Renal cortical epithelial cell (primary cell): ENCODE measurements at regions not wholly inside any gene's neighbourhood (a gene's known extent, or its start where the extent isn't known, plus 50 kb on each side); places are given as distances from the start of the nearest gene placed in this dataset.
A peak's percentile ranks its signal among the peaks of the same experiment; 100 is the strongest.

ENCODE experiments used
- DNase-seq: peaks from one replicate; pipeline ENCODE4 v3.0.0-alpha.2; 2011; ENCODE audit warnings: low read depth

DNA sequence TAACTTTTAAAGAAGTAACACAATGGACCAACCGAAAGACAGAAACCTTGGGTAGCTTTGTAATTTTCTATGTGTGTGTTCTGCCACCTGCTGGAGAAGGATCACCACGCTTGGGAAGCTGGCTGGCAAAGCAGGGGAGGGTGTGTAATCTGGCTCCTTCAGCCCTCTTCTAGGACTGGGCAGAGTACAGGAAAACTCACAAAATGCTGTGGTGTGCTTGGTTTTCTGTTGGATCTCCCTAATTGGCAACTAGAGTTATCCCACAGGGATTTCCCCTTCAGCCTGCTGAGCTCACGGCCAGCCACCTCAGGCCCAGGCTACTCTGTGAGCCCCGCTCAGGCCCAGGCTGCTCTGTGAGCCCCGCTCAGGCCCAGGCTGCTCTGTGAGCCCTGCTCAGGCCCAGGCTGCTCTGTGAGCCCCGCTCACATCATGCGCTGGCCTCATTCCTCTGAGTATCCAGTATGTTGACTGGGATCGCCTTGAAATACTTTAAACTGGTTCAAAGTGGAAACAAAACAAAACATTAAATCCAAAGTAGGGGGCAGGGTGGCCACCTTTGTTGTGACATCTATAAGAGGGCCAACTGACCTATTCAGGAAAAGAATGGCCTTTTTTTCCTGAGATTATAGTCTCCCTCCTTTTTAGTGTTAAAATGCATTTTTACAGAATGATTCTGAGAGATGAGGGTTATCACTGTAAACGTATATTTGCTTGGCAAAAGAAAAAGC, 52.0 kb upstream of the RNU6-8 start:
- DNase-seq, result peak; percentile 61

DNA sequence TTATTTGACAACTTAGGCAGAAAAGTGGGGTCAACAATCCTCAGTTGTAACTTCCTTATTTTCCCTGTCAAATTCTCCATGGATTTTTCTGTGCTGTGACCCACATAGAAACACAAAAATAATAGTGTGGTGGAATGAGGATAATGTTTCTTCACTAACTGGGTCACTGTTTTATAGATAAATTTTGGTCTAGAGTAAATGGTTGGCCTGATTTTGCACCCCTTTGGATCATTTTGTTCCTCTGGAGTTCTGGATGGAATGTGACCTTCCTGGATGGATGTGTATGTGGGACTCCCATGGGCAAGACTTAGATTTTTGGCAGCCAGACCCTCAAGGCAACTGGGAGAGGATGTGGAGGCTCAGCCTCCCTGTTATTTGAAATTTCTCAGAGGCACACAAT, 52.7 kb upstream of the RNU6-8 start:
- no peak for DNase-seq

DNA sequence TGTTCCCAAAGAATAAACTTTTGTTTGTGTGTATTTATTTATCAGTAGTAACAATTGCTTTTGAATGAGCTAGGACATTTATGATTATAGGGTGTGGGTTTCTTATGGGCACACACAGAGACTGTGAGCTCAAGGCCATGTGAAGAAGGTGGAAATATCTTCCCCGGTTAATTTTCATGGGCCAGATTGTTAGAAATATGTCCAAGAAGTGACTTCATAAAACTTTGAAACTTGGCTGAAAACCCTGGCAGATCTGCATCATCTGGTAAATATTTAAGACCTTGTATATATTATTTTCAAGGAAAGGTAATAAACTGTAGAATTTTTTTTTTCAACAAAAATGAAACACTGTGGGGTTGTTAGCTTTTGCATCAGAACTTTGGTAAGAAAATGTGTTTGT, 53.5 kb upstream of the RNU6-8 start:
- DNase-seq, result no peak

DNA sequence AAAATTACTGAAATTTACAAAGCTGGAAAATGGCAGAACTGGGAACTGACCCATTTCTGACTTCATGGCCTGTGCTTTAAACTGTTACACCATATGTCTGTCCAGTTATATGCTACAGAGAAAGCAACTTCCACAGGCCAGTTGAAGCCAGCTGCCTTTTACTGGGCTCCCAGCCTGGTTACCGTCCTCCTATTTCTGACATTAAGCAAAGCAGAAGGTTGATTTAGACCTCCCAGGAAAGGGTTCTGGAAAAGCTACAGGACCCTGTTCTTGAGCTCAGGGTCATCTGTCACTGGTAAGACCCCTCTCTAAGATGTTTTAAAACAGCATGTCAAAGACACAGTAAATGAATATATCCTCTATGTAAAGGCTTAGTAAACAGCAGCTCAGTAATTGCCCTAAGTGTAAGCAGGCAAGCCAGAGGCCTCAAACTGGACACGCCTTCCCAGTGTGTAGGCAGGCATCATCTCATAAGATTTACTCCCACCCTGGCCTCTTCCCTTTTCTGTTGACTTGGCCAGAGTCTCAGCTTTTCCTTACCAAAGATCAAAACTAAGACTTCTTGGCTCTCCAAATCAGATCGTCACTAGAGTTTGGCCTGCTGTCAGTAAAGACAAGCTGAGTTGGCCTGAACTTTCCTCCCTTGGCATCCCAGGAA, 55.4 kb upstream of the RNU6-8 start:
- no peak for DNase-seq

DNA sequence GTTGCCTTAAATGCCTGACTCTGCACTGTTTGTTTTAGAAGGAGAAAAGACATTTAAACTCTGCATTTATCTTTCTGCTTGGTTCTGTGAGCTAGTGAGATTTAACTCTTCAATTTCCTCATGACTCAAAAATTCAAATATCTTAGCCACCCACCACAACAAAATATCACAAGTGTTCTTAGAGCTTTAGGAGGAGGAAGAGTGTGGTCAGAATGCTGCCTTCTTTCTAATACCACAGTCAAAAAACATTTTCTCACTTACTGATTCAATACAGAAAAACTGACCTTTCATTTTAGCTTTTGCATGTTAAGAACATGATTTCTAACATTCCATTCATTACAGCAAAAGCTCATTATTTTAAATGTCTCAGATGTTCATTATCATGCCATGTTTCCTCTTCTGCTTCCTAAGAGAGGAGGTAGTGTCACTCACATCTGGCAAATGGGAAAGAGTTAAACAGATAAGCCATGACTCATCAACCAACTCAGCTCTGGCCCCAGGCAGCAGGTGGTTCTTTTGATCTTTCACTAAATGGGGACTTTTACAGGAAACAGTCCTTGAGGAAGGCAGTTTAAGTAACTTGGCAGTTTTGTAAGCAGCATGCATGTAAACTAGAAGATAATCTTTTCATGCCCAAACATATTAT, 56.4 kb upstream of the RNU6-8 start:
- peak; percentile 85 for DNase-seq

DNA sequence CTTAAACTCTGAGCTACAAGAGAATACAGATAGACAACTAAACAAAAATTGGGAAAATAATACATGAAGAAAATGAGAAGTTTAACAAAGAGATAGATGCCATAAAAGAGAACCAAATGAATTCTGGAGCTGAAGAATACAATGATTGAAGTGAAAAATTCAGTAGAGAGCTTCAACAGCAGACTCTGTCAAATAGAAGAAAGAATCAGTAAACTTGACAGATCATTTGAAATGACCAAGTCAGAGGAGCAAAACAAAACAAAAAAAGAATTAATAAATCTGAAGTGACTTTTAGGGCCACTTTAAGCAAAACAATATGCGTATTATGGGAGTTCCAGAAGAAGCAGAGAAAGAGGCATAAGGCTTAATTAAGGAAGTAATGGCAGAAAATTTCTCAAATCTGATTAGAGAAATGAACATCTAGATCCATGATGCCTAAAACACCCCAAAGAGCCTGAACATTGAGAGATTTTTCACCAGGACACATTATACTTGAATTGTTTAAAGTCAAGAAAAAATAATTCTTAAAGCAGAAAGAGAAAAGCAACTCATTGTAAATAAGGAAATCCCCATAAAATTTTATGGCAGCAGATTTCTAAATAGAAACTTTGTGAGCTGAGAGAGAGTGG, 61.0 kb upstream of the RNU6-8 start:
- DNase-seq, result no peak

DNA sequence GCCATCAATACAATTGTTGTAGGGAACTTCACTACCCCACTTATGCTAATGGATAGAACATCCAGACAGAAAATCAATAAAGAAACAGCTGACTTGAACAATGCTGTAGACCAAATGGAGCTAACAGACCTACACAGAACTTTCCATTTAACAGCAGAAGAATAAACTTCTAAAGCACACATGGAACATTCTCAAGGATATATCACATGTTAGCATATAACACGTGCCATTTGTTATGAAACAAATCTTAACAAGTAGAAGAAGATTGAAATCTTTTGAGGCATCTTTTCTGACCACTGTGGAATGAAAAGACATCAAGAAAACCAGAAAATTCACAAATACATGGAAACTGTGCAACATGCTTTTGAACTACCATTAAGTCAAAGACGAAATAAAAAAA, 62.5 kb upstream of the RNU6-8 start:
- no peak for DNase-seq

DNA sequence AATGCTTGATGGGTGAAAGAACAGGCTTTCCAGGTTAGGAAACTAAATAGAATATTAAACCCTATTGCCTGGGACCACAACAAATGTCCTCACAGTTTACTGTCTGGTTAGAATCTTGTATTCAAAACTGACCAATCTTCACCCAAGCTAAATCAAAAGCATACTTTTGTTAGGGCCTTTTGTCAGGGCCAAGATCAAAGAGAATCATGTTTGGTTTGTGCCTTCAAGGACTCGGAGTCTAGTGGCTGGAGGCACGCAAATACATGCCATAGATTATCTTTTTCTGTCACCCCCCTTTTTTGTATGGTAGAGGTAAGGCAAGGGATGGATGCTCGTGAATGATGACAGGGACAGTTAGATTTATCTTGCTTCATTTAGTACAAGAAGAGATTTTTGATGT, 51.1 kb upstream of the AKAP6 start:
- no peak for DNase-seq
